Neural crest cell (in vitro differentiated cells): ENCODE measurements at regions not wholly inside any gene's neighbourhood (a gene's known extent, or its start where the extent isn't known, plus 50 kb on each side); places are given as distances from the start of the nearest gene placed in this dataset.
A peak's percentile ranks its signal among the peaks of the same experiment; 100 is the strongest.
"Not testable (repeated sequence)": the region's sequence is repeated elsewhere in the genome, so short reads cannot be mapped to it uniquely, and the experiment has no call there.

Source experiments
- DNase-seq: peaks from one replicate; pipeline ENCODE4 v3.0.0; 2021; ENCODE audit warnings: low read depth, mixed read lengths, low spot score
- H3K27ac Mint-ChIP-seq: one replicate; pipeline ENCODE4 v1.8.0; 2021; ENCODE audit warnings: mild to moderate bottlenecking, mixed read lengths; ENCODE audit not compliant: unreplicated experiment
- H3K27me3 Mint-ChIP-seq: 2 replicates; pipeline ENCODE4 v1.8.0; 2021; ENCODE audit warnings: low read depth, mild to moderate bottlenecking, mixed read lengths
- H3K36me3 Mint-ChIP-seq: 2 replicates; pipeline ENCODE4 v1.8.0; 2021; ENCODE audit warnings: low read depth, mild to moderate bottlenecking, mixed read lengths
- H3K4me1 Mint-ChIP-seq: 2 replicates; pipeline ENCODE4 v1.8.0; 2021; ENCODE audit warnings: mixed read lengths
- H3K4me3 Mint-ChIP-seq: one replicate; pipeline ENCODE4 v1.8.0; 2021; ENCODE audit warnings: mild to moderate bottlenecking, mixed read lengths
- H3K9me3 Mint-ChIP-seq: 2 replicates; pipeline ENCODE4 v1.8.0; 2021; ENCODE audit warnings: mixed read lengths
- CTCF ChIP-seq: fragments of 200-600 bp; sonication (generic); conservative IDR thresholded peaks from 2 replicates; pipeline ENCODE4 v1.5.0; 2021; ENCODE audit warnings: antibody characterized with exemption, mild to moderate bottlenecking

GRCh38 chr18:26631135-26631534 is 82.8 kb upstream of the KCTD1 start:
- H3K36me3 Mint-ChIP-seq = peaks cover 10% of the 10 kb centered on the region
- H3K4me1 Mint-ChIP-seq = no peaks in the 10 kb centered on the region
- no peaks in the 10 kb centered on the region for H3K27me3 Mint-ChIP-seq
- DNase-seq = no peak
- H3K4me3 Mint-ChIP-seq = no peak overlapping the region
- H3K27ac Mint-ChIP-seq = no peak overlapping the region
- no peak for TF ChIP-seq CTCF
- peaks cover 3% of the 10 kb centered on the region for H3K9me3 Mint-ChIP-seq

GRCh38 chr18:26630596-26630995 is 82.2 kb upstream of the KCTD1 start:
- no peak overlapping the region for H3K4me3 Mint-ChIP-seq

GRCh38 chr18:26628017-26628416 is 79.7 kb upstream of the KCTD1 start:
- peaks cover 23% of the 10 kb centered on the region for H3K9me3 Mint-ChIP-seq
- TF ChIP-seq CTCF = no peak
- H3K27ac Mint-ChIP-seq = no peak overlapping the region
- no peaks in the 10 kb centered on the region for H3K27me3 Mint-ChIP-seq
- DNase-seq = no peak
- peaks cover 33% of the 10 kb centered on the region for H3K36me3 Mint-ChIP-seq
- H3K4me3 Mint-ChIP-seq = no peak overlapping the region
- H3K4me1 Mint-ChIP-seq = no peaks in the 10 kb centered on the region

More at GRCh38 chr18:26630596-26630995, 82.2 kb upstream of the KCTD1 start:
- peaks cover 6% of the 10 kb centered on the region for H3K9me3 Mint-ChIP-seq
- no peak for TF ChIP-seq CTCF
- no peaks in the 10 kb centered on the region for H3K27me3 Mint-ChIP-seq
- H3K36me3 Mint-ChIP-seq = peaks cover 12% of the 10 kb centered on the region
- no peak overlapping the region for H3K27ac Mint-ChIP-seq
- no peaks in the 10 kb centered on the region for H3K4me1 Mint-ChIP-seq
- no peak for DNase-seq

- H3K9me3 Mint-ChIP-seq = peaks cover 31% of the 10 kb centered on the region
- TF ChIP-seq CTCF = no peak
Observed at GRCh38 chr18:26624443-26624842, 76.1 kb upstream of the KCTD1 start.

GRCh38 chr18:26623314-26623713 is 75.0 kb upstream of the KCTD1 start:
- not testable (repeated sequence) for H3K27ac Mint-ChIP-seq, H3K27me3 Mint-ChIP-seq, DNase-seq, H3K4me3 Mint-ChIP-seq, H3K4me1 Mint-ChIP-seq
- peaks cover 41% of the 10 kb centered on the region for H3K36me3 Mint-ChIP-seq
- peaks cover 31% of the 10 kb centered on the region for H3K9me3 Mint-ChIP-seq

More at GRCh38 chr18:26624443-26624842, 76.1 kb upstream of the KCTD1 start:
- no peaks in the 10 kb centered on the region for H3K27me3 Mint-ChIP-seq
- H3K4me1 Mint-ChIP-seq = peaks cover 10% of the 10 kb centered on the region
- no peak for DNase-seq
- H3K4me3 Mint-ChIP-seq = no peak overlapping the region
- H3K36me3 Mint-ChIP-seq = peaks cover 44% of the 10 kb centered on the region
- H3K27ac Mint-ChIP-seq = no peak overlapping the region

GRCh38 chr18:26621161-26622026 is 73.0 kb upstream of the KCTD1 start:
- peak; percentile 68 for TF ChIP-seq CTCF
- Mint-ChIP-seq H3K36me3 (peaks cover 34% of the 10 kb centered on the region), H3K4me3 (no peak overlapping the region), H3K27ac (no peak overlapping the region), H3K4me1 (peaks cover 17% of the 10 kb centered on the region), H3K9me3 (peaks cover 28% of the 10 kb centered on the region), H3K27me3 (no peaks in the 10 kb centered on the region)
- peak; percentile 41 for DNase-seq
